Right atrium auricular region (tissue), 2 donors: ENCODE measurements at regions not wholly inside any gene's neighbourhood (a gene's known extent, or its start where the extent isn't known, plus 50 kb on each side); places are given as distances from the start of the nearest gene placed in this dataset.
"Not testable (repeated sequence)": the region's sequence is repeated elsewhere in the genome, so short reads cannot be mapped to it uniquely, and the experiment has no call there.

Experiments used
- DNase-seq: peaks from one replicate; pipeline ENCODE4 v3.0.0-alpha.2; 2019; ENCODE audit warnings: low spot score
- H3K27ac ChIP-seq, 2 donors: fragments of 200-600 bp; sonication (generic); 1 replicate in 1 of 2; 2 replicates in 1 of 2; pipeline ENCODE4 v1.5.1; 2016 to 2019
- H3K27me3 ChIP-seq, 2 donors: fragments of 200-600 bp; sonication (generic); one replicate each; pipeline versions ENCODE4 v1.5.1 to v1.6.0; 2017 to 2019
- H3K36me3 ChIP-seq: fragments of 200-600 bp; sonication (generic); one replicate; pipeline ENCODE4 v1.5.1; 2016
- H3K4me1 ChIP-seq, 2 donors: fragments of 200-600 bp; sonication (generic); one replicate each; pipeline versions ENCODE4 v1.5.1 to v1.6.0; 2017 to 2019
- H3K4me3 ChIP-seq, 2 donors: fragments of 200-600 bp; sonication (generic); 1 replicate in 1 of 2; 2 replicates in 1 of 2; pipeline ENCODE4 v1.5.1; 2017 to 2019; ENCODE audit warnings: mild to moderate bottlenecking in 1 of 2, moderate library complexity in 1 of 2
- H3K9me3 ChIP-seq, 2 donors: fragments of 200-600 bp; sonication (generic); one replicate each; pipeline ENCODE4 v1.5.1; 2019
- TF ChIP-seq, protein P1 (sequence below), 2 donors: fragments of 200-600 bp; sonication (generic); IDR thresholded peaks; one replicate each; pipeline ENCODE4 v1.5.1; 2019; ENCODE audit warnings: antibody characterized with exemption in 2 of 2

DNA sequence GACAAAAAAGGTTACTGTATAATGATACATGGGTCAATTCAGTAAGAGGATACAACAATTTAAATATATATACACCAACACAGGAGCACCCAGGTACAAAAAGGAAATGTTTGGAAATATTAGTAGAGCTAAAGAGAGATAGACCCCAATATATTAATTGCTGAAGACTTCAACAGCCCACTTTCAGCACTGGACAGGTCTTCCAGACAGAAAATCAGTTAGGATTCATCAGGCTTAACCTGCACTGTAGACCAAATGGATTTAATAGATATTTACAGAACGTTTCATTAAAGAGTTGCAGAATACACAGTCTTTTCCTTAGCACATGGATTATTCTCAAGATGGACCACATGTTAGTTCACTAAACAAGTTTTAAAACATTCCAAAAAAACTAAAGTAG lies 845.9 kb upstream of the GBE1 start:
- Histone ChIP-seq H3K27ac (no peak overlapping the region), H3K4me1 (no peaks in the 10 kb centered on the region), H3K9me3 (no peaks in the 10 kb centered on the region), H3K27me3 (no peaks in the 10 kb centered on the region), H3K36me3 (no peaks in the 10 kb centered on the region), H3K4me3 (no peak overlapping the region)
- TF ChIP-seq, protein P1, sequence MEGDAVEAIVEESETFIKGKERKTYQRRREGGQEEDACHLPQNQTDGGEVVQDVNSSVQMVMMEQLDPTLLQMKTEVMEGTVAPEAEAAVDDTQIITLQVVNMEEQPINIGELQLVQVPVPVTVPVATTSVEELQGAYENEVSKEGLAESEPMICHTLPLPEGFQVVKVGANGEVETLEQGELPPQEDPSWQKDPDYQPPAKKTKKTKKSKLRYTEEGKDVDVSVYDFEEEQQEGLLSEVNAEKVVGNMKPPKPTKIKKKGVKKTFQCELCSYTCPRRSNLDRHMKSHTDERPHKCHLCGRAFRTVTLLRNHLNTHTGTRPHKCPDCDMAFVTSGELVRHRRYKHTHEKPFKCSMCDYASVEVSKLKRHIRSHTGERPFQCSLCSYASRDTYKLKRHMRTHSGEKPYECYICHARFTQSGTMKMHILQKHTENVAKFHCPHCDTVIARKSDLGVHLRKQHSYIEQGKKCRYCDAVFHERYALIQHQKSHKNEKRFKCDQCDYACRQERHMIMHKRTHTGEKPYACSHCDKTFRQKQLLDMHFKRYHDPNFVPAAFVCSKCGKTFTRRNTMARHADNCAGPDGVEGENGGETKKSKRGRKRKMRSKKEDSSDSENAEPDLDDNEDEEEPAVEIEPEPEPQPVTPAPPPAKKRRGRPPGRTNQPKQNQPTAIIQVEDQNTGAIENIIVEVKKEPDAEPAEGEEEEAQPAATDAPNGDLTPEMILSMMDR (IDR thresholded peaks at IDR 0.05), result no peak
- no peak for DNase-seq

DNA sequence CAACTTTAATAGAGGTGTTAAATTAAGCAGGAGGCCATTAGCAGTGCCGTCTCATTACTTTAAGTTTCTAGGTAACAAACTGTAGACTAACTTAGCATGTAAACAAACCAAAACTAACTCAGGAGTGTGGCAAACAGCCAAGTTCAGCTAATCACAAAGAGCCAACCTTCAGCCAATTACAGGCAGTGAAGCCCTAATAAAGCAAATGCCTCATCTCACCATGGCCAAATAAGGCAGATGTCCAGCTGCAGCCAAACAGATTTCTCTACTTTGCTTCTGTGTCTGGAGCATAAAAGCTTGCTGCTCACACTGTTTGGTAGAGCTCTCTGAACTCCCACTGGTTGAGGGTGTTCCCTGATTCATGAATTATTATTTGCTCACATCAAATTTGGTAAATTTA lies 835.4 kb upstream of the GBE1 start:
- no peaks in the 10 kb centered on the region for H3K27me3 ChIP-seq
- TF ChIP-seq, protein P1 (IDR thresholded peaks at IDR 0.05), result no peak
- no peak overlapping the region for H3K27ac ChIP-seq
- H3K36me3 ChIP-seq, result no peaks in the 10 kb centered on the region
- DNase-seq, result no peak
- peaks cover 0 to 24% of the 10 kb centered on the region in 2 donors for H3K9me3 ChIP-seq
- H3K4me3 ChIP-seq, result no peak overlapping the region
- no peaks in the 10 kb centered on the region for H3K4me1 ChIP-seq

DNA sequence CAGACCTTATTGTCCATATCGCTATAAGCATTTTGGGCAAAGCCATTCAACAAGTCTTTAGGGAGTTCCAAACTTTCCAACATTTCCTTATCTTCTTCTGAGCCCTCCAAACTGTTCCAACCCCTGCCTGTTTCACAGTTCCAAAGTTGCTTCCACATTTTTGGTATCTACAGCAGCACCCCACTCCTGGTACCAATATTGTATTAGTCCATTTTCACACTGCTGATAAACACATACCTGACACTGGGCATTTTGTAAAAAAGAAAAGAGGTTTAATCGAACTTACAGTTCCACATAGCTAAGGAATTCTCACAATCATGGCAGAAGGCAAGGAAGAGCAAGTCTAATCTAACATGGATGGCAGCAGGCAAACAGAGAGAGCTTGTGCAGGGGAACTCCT lies 834.1 kb upstream of the GBE1 start:
- Histone ChIP-seq H3K27ac (no peak overlapping the region), H3K4me3 (no peak overlapping the region), H3K27me3 (no peaks in the 10 kb centered on the region), H3K9me3 (peaks cover 0 to 24% of the 10 kb centered on the region in 2 donors), H3K36me3 (no peaks in the 10 kb centered on the region), H3K4me1 (no peaks in the 10 kb centered on the region)
- TF ChIP-seq, protein P1 (IDR thresholded peaks at IDR 0.05), result no peak
- no peak for DNase-seq

DNA sequence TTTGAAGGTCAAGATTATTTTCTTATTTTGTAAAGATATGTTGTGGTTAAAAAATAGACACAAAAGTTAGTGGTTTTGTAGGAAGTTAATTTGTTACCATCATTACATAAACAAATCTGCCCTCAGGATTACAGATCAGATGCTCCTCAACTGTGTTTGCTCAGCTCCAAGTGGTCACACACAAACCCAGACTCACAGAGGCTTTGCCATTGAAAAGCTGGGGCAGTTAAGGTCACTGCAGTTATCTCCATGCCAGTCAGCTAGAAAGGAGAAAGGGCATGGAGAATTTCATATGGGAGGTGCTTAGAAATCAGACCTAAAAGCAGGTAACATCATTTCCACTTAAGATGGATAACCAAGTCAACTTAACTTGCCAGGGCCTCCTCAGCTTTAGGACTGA lies 825.7 kb upstream of the GBE1 start:
- Histone ChIP-seq H3K27me3 (no peaks in the 10 kb centered on the region), H3K9me3 (no peaks in the 10 kb centered on the region), H3K4me3 (no peak overlapping the region), H3K4me1 (no peaks in the 10 kb centered on the region), H3K36me3 (no peaks in the 10 kb centered on the region), H3K27ac (no peak overlapping the region)
- TF ChIP-seq, protein P1 (IDR thresholded peaks at IDR 0.05), result no peak
- no peak for DNase-seq

DNA sequence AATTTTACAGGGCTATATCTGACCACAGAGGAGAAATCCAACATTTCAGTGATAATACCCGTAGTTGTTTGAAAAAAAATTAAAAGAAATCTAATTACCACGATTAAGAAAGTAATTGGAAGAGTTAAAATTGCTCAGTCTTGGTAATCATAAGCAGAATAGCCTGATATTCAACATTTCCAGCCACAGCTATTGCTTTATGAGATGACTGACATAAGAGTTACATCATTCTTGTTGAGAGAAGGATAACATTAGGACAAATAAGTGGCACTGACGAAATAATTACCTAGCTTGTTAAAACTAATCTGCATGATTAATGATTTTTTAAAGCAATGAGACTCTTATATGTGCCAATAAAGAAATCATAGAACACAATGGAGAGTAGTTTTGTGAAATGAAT lies 825.0 kb upstream of the GBE1 start:
- TF ChIP-seq, protein P1 (IDR thresholded peaks at IDR 0.05), result no peak
- no peak overlapping the region for H3K4me3 ChIP-seq
- no peak overlapping the region for H3K27ac ChIP-seq
- H3K4me1 ChIP-seq, result no peaks in the 10 kb centered on the region
- H3K27me3 ChIP-seq, result no peaks in the 10 kb centered on the region
- no peaks in the 10 kb centered on the region for H3K9me3 ChIP-seq
- no peaks in the 10 kb centered on the region for H3K36me3 ChIP-seq
- no peak for DNase-seq

DNA sequence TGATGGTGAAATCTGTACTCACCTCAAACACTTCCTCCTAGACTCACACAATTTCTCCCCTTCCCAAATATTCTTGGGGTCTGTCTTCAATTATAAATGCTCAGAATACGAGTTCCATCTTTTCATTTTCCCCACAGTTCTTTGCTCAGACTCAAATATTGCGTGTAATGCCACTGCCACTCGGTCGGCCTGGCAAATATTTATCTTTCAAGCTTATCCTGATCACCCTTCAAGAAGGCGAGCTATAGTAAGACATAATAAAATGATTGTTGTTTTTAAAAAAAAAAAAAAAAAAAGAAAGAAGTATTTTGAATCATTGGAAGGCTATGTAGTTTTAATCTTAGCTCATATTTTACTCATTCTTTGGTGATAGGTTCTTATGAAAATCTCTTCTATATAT lies 824.6 kb upstream of the GBE1 start:
- not testable (repeated sequence) for H3K27ac ChIP-seq, H3K9me3 ChIP-seq, DNase-seq, H3K4me3 ChIP-seq, H3K27me3 ChIP-seq, H3K4me1 ChIP-seq, H3K36me3 ChIP-seq

DNA sequence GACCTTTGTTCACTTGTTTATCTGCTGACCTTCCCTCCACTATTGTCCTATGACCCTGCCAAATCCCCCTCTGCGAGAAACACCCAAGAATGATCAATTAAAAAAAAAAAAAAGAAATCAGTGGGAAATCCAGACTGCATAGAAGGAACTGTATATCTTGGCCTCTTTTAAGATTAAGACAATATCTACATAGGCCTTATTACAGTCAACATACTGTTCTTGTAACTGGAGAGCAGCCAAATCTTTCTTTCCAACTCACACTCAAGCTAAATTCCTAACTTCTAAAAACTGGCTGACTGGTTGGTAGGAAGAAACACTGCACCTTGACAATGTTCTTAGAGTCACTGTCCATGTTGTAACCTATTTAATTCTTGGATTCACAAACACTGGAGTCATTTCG lies 824.1 kb upstream of the GBE1 start:
- not testable (repeated sequence) for H3K4me3 ChIP-seq, H3K36me3 ChIP-seq, H3K4me1 ChIP-seq, H3K9me3 ChIP-seq, H3K27me3 ChIP-seq, H3K27ac ChIP-seq, DNase-seq

DNA sequence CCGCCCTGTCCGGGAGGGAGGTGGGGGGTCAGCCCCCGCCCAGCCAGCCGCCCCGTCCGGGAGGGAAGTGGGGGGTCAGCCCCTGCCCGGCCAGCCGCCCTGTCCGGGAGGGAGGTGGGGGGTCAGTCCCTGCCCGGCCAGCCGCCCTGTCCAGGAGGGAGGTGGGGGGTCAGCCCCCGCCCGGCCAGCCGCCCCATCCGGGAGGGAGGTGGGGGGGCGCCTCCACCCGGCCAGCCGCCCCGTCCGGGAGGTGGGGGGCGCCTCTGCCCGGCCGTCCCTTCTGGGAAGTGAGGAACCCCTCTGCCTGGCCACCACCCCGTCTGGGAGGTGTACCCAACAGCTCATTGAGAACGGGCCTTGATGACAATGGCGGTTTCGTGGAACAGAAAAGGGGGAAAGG lies 823.4 kb upstream of the GBE1 start:
- H3K4me1 ChIP-seq, DNase-seq, H3K4me3 ChIP-seq, H3K36me3 ChIP-seq, H3K27me3 ChIP-seq, H3K27ac ChIP-seq, H3K9me3 ChIP-seq: not testable (repeated sequence)

DNA sequence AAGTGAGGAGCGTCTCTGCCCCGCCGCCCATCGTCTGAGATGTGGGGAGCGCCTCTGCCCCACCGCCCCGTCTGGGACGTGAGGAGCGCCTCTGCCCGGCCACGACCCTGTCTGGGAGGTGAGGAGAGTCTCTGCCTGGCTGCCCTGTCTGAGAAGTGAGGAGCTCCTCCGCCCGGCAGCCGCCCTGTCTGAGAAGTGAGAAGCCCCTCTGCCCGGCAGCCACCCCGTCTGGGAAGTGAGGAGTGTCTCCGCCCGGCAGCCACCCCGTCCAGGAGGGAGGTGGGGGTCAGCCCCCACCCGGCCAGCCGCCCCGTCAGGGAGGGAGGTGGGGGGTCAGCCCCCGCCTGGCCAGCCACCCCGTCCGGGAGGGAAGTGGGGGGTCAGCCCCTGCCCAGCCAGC lies 823.0 kb upstream of the GBE1 start:
- H3K4me1 ChIP-seq, H3K4me3 ChIP-seq, H3K27ac ChIP-seq, H3K36me3 ChIP-seq, H3K9me3 ChIP-seq, DNase-seq, H3K27me3 ChIP-seq: not testable (repeated sequence)
